ENCODE measurements at regions not wholly inside any gene's neighbourhood (a gene's known extent, or its start where the extent isn't known, plus 50 kb on each side); places are given as distances from the start of the nearest gene placed in this dataset.

- ChIA-PET SMC1A (ENCODE audit: uncharacterized antibody, unreplicated experiment) (no interaction called here), RAD21 (ENCODE audit: unreplicated experiment) (no interaction called here), CTCF (no interaction called here), POLR2A (no interaction called here)
- no peak for DNase-seq (ENCODE audit: low read depth, low spot score)
- Histone ChIP-seq H2AFZ (ENCODE audit: control insufficient read depth, low read depth, low read length) (no peak overlapping the region), H3K9me3 (replicated peaks; ENCODE audit: control insufficient read depth, insufficient read depth, low read length) (no peaks in the 10 kb centered on the region), H3K27me3 (replicated peaks in 1 of 2; ENCODE audit: control insufficient read depth in 2 of 2, insufficient read depth in 2 of 2, low read length in 1 of 2) (no peaks in the 10 kb centered on the region), H4K20me1 (ENCODE audit: control insufficient read depth, insufficient read depth) (no peaks in the 10 kb centered on the region), H3K27ac (ENCODE audit: control insufficient read depth, insufficient read depth) (no peak overlapping the region), H3K4me2 (ENCODE audit: control insufficient read depth, insufficient read depth) (no peak overlapping the region), H3K9ac (ENCODE audit: control insufficient read depth, insufficient read depth, low read length) (no peak overlapping the region), H3K4me1 (ENCODE audit: control insufficient read depth, insufficient read depth, low read length) (no peaks in the 10 kb centered on the region), H3K79me2 (ENCODE audit: control insufficient read depth, insufficient read depth, low read length) (no peaks in the 10 kb centered on the region), H3K4me3 (no peak overlapping the region), H3K36me3 (ENCODE audit: control insufficient read depth in 2 of 2, insufficient read depth in 2 of 2, low read length in 1 of 2) (no peaks in the 10 kb centered on the region)
- WGBS (ENCODE audit: insufficient coverage, insufficient replicate concordance, low lambda C conversion rate, missing lambda C conversion rate) = 0% methylated on average over 1 of the region's 1 CpG
- no peak for FAIRE-seq
- in situ Hi-C loops (cut with MboI) (no loop called here), intact Hi-C loops (cut with micrococcal nuclease; ENCODE audit: unreplicated experiment) (no loop called here)
- TF ChIP-seq, protein P1, sequence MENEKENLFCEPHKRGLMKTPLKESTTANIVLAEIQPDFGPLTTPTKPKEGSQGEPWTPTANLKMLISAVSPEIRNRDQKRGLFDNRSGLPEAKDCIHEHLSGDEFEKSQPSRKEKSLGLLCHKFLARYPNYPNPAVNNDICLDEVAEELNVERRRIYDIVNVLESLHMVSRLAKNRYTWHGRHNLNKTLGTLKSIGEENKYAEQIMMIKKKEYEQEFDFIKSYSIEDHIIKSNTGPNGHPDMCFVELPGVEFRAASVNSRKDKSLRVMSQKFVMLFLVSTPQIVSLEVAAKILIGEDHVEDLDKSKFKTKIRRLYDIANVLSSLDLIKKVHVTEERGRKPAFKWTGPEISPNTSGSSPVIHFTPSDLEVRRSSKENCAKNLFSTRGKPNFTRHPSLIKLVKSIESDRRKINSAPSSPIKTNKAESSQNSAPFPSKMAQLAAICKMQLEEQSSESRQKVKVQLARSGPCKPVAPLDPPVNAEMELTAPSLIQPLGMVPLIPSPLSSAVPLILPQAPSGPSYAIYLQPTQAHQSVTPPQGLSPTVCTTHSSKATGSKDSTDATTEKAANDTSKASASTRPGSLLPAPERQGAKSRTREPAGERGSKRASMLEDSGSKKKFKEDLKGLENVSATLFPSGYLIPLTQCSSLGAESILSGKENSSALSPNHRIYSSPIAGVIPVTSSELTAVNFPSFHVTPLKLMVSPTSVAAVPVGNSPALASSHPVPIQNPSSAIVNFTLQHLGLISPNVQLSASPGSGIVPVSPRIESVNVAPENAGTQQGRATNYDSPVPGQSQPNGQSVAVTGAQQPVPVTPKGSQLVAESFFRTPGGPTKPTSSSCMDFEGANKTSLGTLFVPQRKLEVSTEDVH (IDR thresholded peaks at IDR 0.05; ENCODE audit: low read depth, partially characterized antibody) = no peak
- no peak for TF ChIP-seq CHD2 (IDR thresholded peaks at IDR 0.05; ENCODE audit: borderline replicate concordance, low read depth, low read length)
- no peak for TF ChIP-seq SMARCA5 (IDR thresholded peaks at IDR 0.05)
- BruUV-seq (replicated peaks) = no TSS peak
- no peak for ATAC-seq
Measured at GRCh38 chr13:58097831-58098230, 466.3 kb downstream of the PCDH17 start.

DNA sequence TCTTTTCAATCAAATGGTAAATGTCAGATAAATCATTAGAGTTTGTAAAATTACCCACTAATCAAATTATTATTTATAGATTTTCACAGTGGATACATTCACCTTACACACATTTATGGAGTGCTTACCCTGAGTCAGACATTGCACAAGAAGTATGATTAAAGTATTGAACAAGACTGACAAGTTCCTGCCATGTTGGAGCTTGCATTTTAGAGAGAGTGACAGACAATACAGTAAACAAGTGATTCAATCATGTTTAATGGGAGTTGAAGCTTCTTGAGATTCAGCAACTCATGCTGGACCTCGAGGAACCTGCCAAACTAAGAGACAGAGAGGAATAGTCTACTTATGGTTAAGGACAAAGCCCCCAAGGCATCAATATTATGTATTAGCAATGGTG lies 487.8 kb downstream of the PCDH17 start:
- intact Hi-C loops (cut with micrococcal nuclease; ENCODE audit: unreplicated experiment) (no loop called here), in situ Hi-C loops (cut with MboI) (no loop called here)
- Histone ChIP-seq H3K27ac (ENCODE audit: control insufficient read depth, insufficient read depth) (no peak overlapping the region), H3K9me3 (replicated peaks; ENCODE audit: control insufficient read depth, insufficient read depth, low read length) (no peaks in the 10 kb centered on the region), H3K36me3 (ENCODE audit: control insufficient read depth in 2 of 2, insufficient read depth in 2 of 2, low read length in 1 of 2) (no peaks in the 10 kb centered on the region), H3K4me2 (ENCODE audit: control insufficient read depth, insufficient read depth) (no peak overlapping the region), H2AFZ (ENCODE audit: control insufficient read depth, low read depth, low read length) (no peak overlapping the region), H3K27me3 (replicated peaks in 1 of 2; ENCODE audit: control insufficient read depth in 2 of 2, insufficient read depth in 2 of 2, low read length in 1 of 2) (no peaks in the 10 kb centered on the region), H3K79me2 (ENCODE audit: control insufficient read depth, insufficient read depth, low read length) (no peaks in the 10 kb centered on the region), H3K4me1 (ENCODE audit: control insufficient read depth, insufficient read depth, low read length) (no peaks in the 10 kb centered on the region), H3K9ac (ENCODE audit: control insufficient read depth, insufficient read depth, low read length) (no peak overlapping the region), H4K20me1 (ENCODE audit: control insufficient read depth, insufficient read depth) (no peaks in the 10 kb centered on the region), H3K4me3 (no peak overlapping the region)
- ATAC-seq = no peak
- ChIA-PET SMC1A (ENCODE audit: uncharacterized antibody, unreplicated experiment) (no interaction called here), CTCF (no interaction called here), RAD21 (ENCODE audit: unreplicated experiment) (no interaction called here), POLR2A (no interaction called here)
- no TSS peak for BruUV-seq (replicated peaks)
- 0% methylated on average over 1 of the region's 1 CpG for WGBS (ENCODE audit: insufficient coverage, insufficient replicate concordance, low lambda C conversion rate, missing lambda C conversion rate)
- DNase-seq (ENCODE audit: low read depth, low spot score) = no peak
- no peak for FAIRE-seq
- TF ChIP-seq SMARCA5 (IDR thresholded peaks at IDR 0.05) (no peak), NFYB (IDR thresholded peaks at IDR 0.05; ENCODE audit: insufficient read depth, low read depth, low read length) (no peak), MLLT1 (IDR thresholded peaks at IDR 0.05) (no peak), RAD51 (IDR thresholded peaks at IDR 0.05) (no peak), ZNF592 (IDR thresholded peaks at IDR 0.05) (no peak), JUNB (IDR thresholded peaks at IDR 0.05) (no peak), IKZF2 (IDR thresholded peaks at IDR 0.05) (no peak), SUPT20H (IDR thresholded peaks at IDR 0.05; ENCODE audit: borderline replicate concordance, control insufficient read depth, low read depth, low read length) (no peak)
